ENCODE measurements at regions not wholly inside any gene's neighbourhood (a gene's known extent, or its start where the extent isn't known, plus 50 kb on each side); places are given as distances from the start of the nearest gene placed in this dataset.
"Not testable (repeated sequence)": the region's sequence is repeated elsewhere in the genome, so short reads cannot be mapped to it uniquely, and the experiment has no call there.

- DNase-seq = no peak
- Mint-ChIP-seq H3K27me3 (ENCODE audit: low read depth) (no peaks in the 10 kb centered on the region), H3K4me1 (ENCODE audit: low read depth) (peaks cover 8% of the 10 kb centered on the region), H3K36me3 (ENCODE audit: insufficient read depth in 2 of 2) (no peaks in the 10 kb centered on the region), H3K9me3 (no peaks in the 10 kb centered on the region), H3K27ac (no peak overlapping the region), H3K4me3 (no peak overlapping the region)
- ATAC-seq (replicated peaks in 1 of 2) = no peak
Observed at GRCh38 chr10:60485025-60485424, 95.3 kb upstream of the ANK3 start.

GRCh38 chr10:60480865-60481563 lies 91.3 kb upstream of the ANK3 start:
- Mint-ChIP-seq H3K27ac (no peak overlapping the region), H3K36me3 (ENCODE audit: insufficient read depth in 2 of 2) (no peaks in the 10 kb centered on the region), H3K4me3 (no peak overlapping the region), H3K27me3 (ENCODE audit: low read depth) (no peaks in the 10 kb centered on the region), H3K9me3 (no peaks in the 10 kb centered on the region), H3K4me1 (ENCODE audit: low read depth) (peaks cover 10% of the 10 kb centered on the region)
- ATAC-seq (replicated peaks in 1 of 2) = no peak
- no peak for DNase-seq

DNA sequence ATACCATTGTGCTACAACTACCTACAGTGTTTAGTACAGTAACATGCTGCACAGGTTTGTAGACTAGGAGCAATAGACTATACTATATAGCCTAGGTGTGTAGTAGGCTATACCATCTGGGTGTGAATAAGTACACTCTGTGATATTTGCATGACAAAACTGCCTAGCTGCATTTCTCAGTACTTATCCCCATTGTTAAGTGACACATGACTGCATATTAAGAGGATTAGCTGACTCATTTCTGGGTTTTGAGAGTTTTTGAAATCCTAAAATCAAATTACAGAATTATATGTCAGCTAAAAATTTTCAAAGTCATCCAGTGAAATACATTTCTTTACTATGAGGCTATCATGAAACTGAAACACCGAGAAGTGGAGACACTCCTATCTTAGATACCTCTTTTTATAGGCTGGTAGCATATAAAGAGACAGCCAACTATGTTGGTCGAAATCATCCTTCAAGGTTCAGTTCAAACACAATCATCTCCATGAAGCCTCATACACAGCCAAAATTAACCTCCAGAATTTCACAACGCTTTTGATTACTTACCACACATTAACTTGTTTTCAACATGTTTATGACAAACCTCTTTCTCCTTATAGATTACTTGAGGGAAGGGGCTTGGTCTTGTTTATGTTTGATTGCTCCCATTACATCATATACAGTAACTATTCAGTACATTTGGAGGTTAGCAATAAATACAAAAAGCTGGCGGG lies 89.8 kb upstream of the ANK3 start:
- DNase-seq (no peak), ATAC-seq (replicated peaks in 1 of 2) (peak; percentile 60 to 89)
- Mint-ChIP-seq H3K36me3 (ENCODE audit: insufficient read depth in 2 of 2) (no peaks in the 10 kb centered on the region), H3K27ac (peak overlapping the region; percentile 38), H3K4me3 (no peak overlapping the region), H3K27me3 (ENCODE audit: low read depth) (no peaks in the 10 kb centered on the region), H3K4me1 (ENCODE audit: low read depth) (peaks cover 10% of the 10 kb centered on the region), H3K9me3 (no peaks in the 10 kb centered on the region)

DNA sequence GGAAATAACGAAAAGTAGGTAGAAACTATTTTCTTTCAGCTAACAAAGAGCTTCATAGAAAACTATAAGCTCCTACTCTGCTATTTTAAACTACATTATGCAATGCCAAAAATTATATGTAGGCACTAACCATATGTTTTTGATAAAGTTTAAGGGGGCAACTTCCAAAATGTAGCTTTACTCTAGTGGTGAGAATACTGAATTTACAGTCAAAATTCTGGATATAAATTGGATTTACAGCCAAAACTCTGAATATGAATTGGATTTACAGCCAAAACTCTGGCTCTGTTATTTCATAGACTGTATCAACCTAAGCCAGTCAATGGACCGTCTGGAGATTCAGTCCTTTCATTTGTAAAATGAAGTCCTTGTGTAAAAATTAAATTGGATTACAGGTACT lies 86.8 kb upstream of the ANK3 start:
- H3K27ac Mint-ChIP-seq = no peak overlapping the region
- no peak overlapping the region for H3K4me3 Mint-ChIP-seq
- H3K36me3 Mint-ChIP-seq (ENCODE audit: insufficient read depth in 2 of 2) = peaks cover 2 to 3% of the 10 kb centered on the region in 2 donors
- DNase-seq (no peak), ATAC-seq (replicated peaks in 1 of 2) (no peak)
- no peaks in the 10 kb centered on the region for H3K9me3 Mint-ChIP-seq
- peaks cover 10% of the 10 kb centered on the region for H3K4me1 Mint-ChIP-seq (ENCODE audit: low read depth)
- H3K27me3 Mint-ChIP-seq (ENCODE audit: low read depth) = no peaks in the 10 kb centered on the region

DNA sequence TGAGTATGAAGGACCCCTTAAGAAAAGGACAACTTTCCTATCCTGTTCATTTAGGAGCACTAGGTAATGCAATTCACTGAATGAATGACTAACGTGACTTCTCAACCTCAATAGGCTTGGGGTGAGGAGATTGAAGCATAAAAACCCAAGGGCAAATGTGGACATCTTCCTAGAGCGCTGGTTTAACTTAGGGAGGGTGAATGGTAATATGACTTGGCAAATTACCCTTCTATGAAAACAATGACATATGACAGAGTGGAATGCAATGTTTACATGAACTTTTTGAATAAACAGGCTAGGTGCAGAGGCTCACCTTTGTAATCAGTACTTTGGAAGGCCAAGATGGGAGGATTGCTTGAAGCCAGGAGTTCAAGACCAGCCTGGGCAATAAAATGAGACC lies 83.9 kb upstream of the ANK3 start:
- DNase-seq (no peak), ATAC-seq (replicated peaks in 1 of 2) (no peak)
- Mint-ChIP-seq H3K4me3 (no peak overlapping the region), H3K27me3 (ENCODE audit: low read depth) (no peaks in the 10 kb centered on the region), H3K36me3 (ENCODE audit: insufficient read depth in 2 of 2) (peaks cover 2 to 3% of the 10 kb centered on the region in 2 donors), H3K27ac (no peak overlapping the region), H3K4me1 (ENCODE audit: low read depth) (no peaks in the 10 kb centered on the region), H3K9me3 (no peaks in the 10 kb centered on the region)

DNA sequence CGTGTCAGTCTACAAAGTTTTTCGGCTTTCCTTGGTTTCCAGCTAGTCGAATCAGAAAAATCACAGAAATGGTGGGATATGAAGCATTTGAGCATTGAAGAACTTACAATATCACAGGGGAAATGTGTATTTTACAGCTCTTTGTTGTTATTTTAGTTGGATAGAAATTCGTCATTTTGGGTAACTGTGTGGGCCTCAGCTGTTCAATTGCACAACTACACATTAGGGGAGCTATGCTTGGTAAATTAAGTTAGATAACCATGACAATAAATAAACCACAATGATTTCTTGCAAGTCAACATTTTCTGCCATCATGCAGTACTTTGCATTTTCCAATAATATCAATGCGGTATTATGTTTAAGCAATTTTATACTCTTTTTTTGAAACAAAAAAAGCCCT lies 80.4 kb upstream of the ANK3 start:
- no peaks in the 10 kb centered on the region for H3K4me1 Mint-ChIP-seq (ENCODE audit: low read depth)
- no peak for ATAC-seq (replicated peaks in 1 of 2)

GRCh38 chr10:60469147-60469546 lies 79.5 kb upstream of the ANK3 start:
- not testable (repeated sequence) for ATAC-seq (replicated peaks in 1 of 2)

More for the DNA sequence above, 80.4 kb upstream of the ANK3 start:
- Mint-ChIP-seq H3K36me3 (ENCODE audit: insufficient read depth in 2 of 2) (peaks cover 2 to 3% of the 10 kb centered on the region in 2 donors), H3K4me3 (no peak overlapping the region), H3K27me3 (ENCODE audit: low read depth) (no peaks in the 10 kb centered on the region), H3K9me3 (no peaks in the 10 kb centered on the region), H3K27ac (no peak overlapping the region)
- DNase-seq = no peak

GRCh38 chr10:60467202-60467546 lies 77.5 kb upstream of the ANK3 start:
- no peak for DNase-seq
- Mint-ChIP-seq H3K27me3 (ENCODE audit: low read depth) (no peaks in the 10 kb centered on the region), H3K27ac (no peak overlapping the region), H3K4me3 (no peak overlapping the region), H3K9me3 (no peaks in the 10 kb centered on the region), H3K4me1 (ENCODE audit: low read depth) (no peaks in the 10 kb centered on the region), H3K36me3 (ENCODE audit: insufficient read depth in 2 of 2) (no peaks in the 10 kb centered on the region)
- no peak for ATAC-seq (replicated peaks in 1 of 2)

More at GRCh38 chr10:60469147-60469546, 79.5 kb upstream of the ANK3 start:
- not testable (repeated sequence) for H3K36me3 Mint-ChIP-seq (ENCODE audit: insufficient read depth in 2 of 2); H3K4me1 Mint-ChIP-seq (ENCODE audit: low read depth); DNase-seq; H3K27ac Mint-ChIP-seq; H3K4me3 Mint-ChIP-seq; H3K9me3 Mint-ChIP-seq; H3K27me3 Mint-ChIP-seq (ENCODE audit: low read depth)

DNA sequence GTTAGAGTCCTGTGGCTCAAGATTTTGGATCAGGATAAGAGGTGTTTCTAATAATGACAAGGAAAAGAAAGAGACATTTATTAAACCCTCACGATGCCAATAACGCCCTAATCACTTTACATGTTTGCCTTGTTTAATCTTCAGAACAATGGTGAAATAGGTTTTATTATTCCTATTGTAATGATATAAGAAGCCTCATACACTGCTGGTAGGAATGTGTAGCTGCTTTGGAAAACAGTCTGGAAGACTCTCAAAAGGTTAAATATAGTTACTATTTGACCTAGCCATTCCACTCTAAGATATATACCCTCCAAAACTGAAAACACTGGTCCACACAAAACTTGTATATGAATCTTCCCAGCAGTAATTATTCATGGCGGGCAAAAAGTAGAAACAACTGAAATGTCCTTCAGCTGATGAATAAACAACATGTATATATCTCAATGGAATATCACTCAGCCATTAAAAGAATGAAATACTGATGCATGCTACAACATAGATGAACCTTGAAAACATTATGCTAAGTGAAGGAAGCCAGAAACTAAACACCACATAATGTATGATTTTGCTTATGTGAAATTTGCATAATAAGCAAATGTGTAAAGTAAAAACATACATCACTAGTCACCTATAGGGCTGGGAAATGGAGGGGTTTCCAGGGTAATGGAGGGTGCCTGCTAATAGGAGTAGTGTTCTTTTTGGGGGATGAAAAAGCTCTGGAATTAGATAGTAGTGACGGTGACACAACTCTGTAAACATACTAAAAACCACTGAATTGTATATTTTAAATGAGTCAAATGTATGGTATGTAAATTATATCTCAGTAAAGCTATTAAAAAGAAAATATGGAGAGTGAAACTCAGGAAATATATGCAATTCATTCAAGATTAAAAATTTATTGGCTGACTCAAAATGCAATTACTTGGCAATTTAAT lies 76.9 kb upstream of the ANK3 start:
- no peak for ATAC-seq (replicated peaks in 1 of 2)
- Mint-ChIP-seq H3K4me1 (ENCODE audit: low read depth) (no peaks in the 10 kb centered on the region), H3K4me3 (no peak overlapping the region), H3K27ac (no peak overlapping the region), H3K36me3 (ENCODE audit: insufficient read depth in 2 of 2) (no peaks in the 10 kb centered on the region), H3K9me3 (no peaks in the 10 kb centered on the region), H3K27me3 (ENCODE audit: low read depth) (no peaks in the 10 kb centered on the region)
- DNase-seq = no peak

DNA sequence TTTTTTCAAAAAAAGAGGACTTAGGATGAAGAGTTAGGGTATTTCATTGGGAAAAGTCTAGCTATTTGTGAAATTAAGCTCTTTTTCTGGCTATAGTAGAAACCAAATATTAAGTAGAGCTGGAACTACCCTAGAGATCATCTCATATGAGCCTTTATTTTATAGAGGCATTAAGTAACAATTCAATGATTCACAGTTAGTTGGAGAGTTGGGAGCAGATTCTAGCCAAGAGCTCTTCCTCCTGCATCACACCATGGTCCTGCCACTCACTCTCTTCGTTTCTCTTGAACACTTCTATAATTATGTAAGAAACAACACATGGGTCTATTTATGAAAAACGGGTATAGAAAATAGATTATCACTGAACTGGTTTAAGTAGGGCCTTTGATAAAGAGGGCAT lies 76.1 kb upstream of the ANK3 start:
- ATAC-seq (replicated peaks in 1 of 2) = no peak
- H3K4me1 Mint-ChIP-seq (ENCODE audit: low read depth) = no peaks in the 10 kb centered on the region
- no peaks in the 10 kb centered on the region for H3K36me3 Mint-ChIP-seq (ENCODE audit: insufficient read depth in 2 of 2)
- H3K9me3 Mint-ChIP-seq = no peaks in the 10 kb centered on the region
- no peak overlapping the region for H3K27ac Mint-ChIP-seq
- no peaks in the 10 kb centered on the region for H3K27me3 Mint-ChIP-seq (ENCODE audit: low read depth)
- no peak overlapping the region for H3K4me3 Mint-ChIP-seq
- no peak for DNase-seq

DNA sequence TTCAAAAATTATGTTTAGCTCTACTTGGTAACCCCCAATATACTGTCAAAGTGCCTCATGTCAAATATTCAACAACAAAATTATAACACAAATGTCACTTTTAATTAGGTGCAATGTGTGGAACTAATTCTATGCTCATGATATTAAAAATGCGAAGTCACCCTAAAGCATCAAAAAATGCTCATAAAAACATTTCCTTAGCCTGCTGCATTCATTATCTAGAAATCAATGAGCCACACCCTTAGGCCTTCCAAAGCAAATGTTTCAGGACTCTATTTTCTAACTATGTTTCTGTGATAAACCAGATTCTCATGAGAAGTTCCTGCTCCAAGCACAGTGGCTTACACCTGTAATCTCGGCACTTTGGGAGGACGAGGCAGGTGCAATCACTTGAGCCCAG lies 75.0 kb upstream of the ANK3 start:
- no peak overlapping the region for H3K4me3 Mint-ChIP-seq
- H3K27me3 Mint-ChIP-seq (ENCODE audit: low read depth) = no peaks in the 10 kb centered on the region
- no peak for ATAC-seq (replicated peaks in 1 of 2)
- peaks cover 3% of the 10 kb centered on the region for H3K4me1 Mint-ChIP-seq (ENCODE audit: low read depth)
- no peaks in the 10 kb centered on the region for H3K36me3 Mint-ChIP-seq (ENCODE audit: insufficient read depth in 2 of 2)
- H3K27ac Mint-ChIP-seq = no peak overlapping the region
- DNase-seq = no peak
- H3K9me3 Mint-ChIP-seq = no peaks in the 10 kb centered on the region

DNA sequence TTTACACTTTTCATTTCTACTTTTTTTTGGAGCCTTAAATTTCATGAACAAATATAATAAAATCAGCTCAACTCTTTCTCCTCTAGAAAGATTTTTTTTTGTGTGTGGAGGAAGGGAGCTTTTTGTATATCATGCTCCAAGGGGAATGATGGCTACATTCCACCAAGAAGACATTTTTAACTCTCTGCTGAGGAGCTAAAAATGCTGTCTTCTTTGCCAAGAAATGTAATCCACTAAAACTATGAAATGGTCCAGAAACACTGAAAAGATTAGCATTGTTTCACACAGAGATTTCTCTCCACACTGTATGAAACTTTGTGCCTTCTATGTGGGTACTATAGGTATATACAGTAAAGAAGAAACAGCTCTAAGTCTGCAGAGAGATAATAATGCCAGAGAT lies 74.1 kb upstream of the ANK3 start:
- peaks cover 8% of the 10 kb centered on the region for H3K4me1 Mint-ChIP-seq (ENCODE audit: low read depth)
- no peak for DNase-seq
- no peaks in the 10 kb centered on the region for H3K27me3 Mint-ChIP-seq (ENCODE audit: low read depth)
- H3K27ac Mint-ChIP-seq = no peak overlapping the region
- no peaks in the 10 kb centered on the region for H3K9me3 Mint-ChIP-seq
- ATAC-seq (replicated peaks in 1 of 2) = no peak
- no peaks in the 10 kb centered on the region for H3K36me3 Mint-ChIP-seq (ENCODE audit: insufficient read depth in 2 of 2)
- no peak overlapping the region for H3K4me3 Mint-ChIP-seq

- H3K27ac Mint-ChIP-seq = no peak overlapping the region
- H3K4me3 Mint-ChIP-seq = no peak overlapping the region
- ATAC-seq (replicated peaks in 1 of 2) = no peak
Observed at GRCh38 chr10:60461688-60462087, 72.0 kb upstream of the ANK3 start.

More at GRCh38 chr10:60461688-60462087, 72.0 kb upstream of the ANK3 start:
- Mint-ChIP-seq H3K9me3 (no peaks in the 10 kb centered on the region), H3K4me1 (ENCODE audit: low read depth) (peaks cover 18% of the 10 kb centered on the region), H3K36me3 (ENCODE audit: insufficient read depth in 2 of 2) (no peaks in the 10 kb centered on the region), H3K27me3 (ENCODE audit: low read depth) (no peaks in the 10 kb centered on the region)
- DNase-seq = no peak
